ENCODE measurements at regions not wholly inside any gene's neighbourhood (a gene's known extent, or its start where the extent isn't known, plus 50 kb on each side); places are given as distances from the start of the nearest gene placed in this dataset.

DNA sequence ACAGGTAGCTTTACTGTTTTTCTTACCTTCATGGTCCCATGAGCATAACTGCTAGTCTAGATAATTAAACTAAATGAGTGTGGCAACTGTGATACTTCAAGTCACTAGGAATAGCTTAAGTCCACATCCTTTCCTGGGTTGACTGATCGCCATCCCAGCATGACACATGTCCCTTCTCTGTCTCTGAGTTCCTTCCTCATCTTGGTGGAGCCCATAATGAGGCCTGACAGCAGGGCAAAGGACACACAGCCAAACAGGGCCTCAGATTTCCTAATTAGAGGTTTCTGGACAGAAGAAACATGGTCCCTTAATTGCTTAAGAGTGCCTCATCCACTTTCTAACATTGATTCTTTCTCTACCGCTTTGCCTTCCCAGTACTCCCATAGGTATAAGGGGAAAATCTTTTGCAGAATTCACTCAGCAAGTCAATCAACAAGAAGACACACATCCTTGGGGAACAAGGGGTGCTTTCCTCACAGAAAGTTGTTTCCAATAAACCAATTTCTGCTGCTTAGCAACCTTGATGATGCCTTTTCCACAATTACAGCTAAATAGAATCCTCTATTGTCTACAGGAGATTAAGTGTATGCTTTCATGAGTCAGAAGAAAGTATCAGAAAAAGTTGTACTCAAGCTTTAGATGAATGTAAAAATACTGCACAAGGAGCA is 208.3 kb upstream of the SERP2 start:
- H3K27ac ChIP-seq, result no peak overlapping the region
- TF ChIP-seq, protein P1, sequence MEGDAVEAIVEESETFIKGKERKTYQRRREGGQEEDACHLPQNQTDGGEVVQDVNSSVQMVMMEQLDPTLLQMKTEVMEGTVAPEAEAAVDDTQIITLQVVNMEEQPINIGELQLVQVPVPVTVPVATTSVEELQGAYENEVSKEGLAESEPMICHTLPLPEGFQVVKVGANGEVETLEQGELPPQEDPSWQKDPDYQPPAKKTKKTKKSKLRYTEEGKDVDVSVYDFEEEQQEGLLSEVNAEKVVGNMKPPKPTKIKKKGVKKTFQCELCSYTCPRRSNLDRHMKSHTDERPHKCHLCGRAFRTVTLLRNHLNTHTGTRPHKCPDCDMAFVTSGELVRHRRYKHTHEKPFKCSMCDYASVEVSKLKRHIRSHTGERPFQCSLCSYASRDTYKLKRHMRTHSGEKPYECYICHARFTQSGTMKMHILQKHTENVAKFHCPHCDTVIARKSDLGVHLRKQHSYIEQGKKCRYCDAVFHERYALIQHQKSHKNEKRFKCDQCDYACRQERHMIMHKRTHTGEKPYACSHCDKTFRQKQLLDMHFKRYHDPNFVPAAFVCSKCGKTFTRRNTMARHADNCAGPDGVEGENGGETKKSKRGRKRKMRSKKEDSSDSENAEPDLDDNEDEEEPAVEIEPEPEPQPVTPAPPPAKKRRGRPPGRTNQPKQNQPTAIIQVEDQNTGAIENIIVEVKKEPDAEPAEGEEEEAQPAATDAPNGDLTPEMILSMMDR (IDR thresholded peaks at IDR 0.05), result no peak
- H3K4me3 ChIP-seq, result no peak overlapping the region
- DNase-seq (ENCODE audit: low spot score), result no peak

DNA sequence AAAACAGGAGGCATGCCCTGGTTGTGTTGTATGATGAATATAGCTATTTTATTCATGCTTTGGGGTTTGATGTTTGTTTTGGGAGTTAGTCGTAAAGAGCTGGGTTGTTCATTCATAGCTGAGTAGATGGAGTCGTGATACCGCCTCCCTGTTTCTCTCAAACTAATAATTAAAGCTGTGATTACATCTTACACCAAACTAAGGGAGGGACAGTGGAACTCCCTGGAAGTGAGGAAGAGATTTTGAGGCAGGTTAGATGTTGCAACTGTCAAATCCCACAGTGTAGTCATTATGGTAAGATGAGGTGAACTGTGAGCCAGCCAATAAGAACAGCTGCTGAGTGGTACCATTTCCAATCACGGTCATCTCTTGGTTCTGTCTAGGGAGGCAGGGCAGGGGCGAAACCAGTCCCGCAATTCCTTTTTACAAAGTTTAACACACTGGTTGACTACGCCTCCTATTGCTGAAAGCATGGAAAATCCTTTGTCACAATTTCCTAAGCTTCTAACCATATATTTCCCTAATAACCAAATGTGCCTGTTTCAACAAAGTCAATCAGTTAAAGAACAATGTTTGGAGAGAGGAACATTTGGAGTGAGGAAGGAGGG is 207.6 kb upstream of the SERP2 start:
- DNase-seq (ENCODE audit: low spot score), result no peak
- TF ChIP-seq, protein P1 (IDR thresholded peaks at IDR 0.05), result no peak
- H3K27ac ChIP-seq, result no peak overlapping the region
- no peak overlapping the region for H3K4me3 ChIP-seq

DNA sequence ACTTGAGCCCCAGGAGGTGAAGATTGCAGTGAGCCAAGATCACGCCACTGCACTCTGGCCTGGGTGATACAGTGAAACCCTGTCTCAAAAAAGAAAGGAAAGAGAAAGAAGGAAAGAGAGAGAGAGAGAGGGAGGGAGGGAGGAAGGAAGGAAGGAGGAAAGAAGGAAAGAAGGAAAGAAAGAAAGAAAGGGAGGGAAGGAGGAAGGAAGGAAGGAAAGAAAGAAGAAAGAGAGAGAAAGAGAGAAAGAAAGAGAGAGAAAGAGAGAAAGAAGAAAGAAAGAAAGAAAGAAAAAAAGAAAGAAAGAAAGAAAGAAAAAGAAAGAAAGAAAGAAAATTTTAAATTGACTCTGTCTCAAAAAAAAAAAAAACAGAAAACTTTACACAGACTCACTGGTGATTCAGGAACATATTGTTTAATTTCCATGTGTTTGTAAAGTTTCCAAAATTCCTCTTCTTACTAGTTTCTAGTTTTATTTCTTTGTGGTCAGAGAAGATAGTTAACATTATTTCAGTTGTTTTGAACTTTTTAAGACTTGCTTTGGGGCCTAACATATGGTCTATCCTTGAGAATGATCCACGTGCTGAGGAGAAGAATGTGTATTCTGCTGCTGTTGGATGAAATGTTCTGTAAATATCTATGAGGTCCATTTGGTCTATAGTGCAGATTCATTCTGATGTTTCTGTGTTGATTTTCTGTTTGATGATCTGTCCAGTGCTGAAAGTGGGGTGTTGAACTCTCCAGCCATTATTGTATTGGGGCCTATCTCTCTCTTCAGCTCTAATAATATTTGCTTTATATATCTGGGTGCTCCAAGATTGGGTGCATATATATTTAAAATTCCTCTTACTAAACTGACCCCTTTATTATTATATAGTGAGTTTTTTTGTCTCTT is 204.4 kb upstream of the SERP2 start:
- TF ChIP-seq, protein P1 (IDR thresholded peaks at IDR 0.05), result no peak
- Histone ChIP-seq H3K4me3 (no peak overlapping the region), H3K27ac (no peak overlapping the region)
- DNase-seq (ENCODE audit: low spot score), result no peak

DNA sequence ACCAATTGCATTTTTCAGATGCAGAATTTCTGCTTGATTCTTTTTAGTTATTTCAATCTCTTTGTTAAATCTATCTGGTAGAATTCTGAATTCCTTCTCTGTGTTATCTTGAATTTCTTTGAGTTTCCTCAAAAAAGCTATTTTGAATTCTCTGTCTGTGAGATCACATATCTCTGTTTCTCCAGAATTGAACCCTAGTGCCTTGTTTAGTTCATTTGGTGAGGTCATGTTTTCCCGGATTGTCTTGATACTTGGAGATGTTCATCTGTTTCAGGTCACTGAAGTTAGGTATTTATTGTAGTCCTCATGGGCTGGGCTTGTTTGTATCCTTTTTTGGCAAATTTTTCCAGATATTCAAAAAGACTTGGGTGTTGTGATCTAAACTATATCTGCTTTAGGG is 202.9 kb upstream of the SERP2 start:
- DNase-seq (ENCODE audit: low spot score), result no peak
- TF ChIP-seq, protein P1 (IDR thresholded peaks at IDR 0.05), result no peak
- Histone ChIP-seq H3K4me3 (no peak overlapping the region), H3K27ac (no peak overlapping the region)

DNA sequence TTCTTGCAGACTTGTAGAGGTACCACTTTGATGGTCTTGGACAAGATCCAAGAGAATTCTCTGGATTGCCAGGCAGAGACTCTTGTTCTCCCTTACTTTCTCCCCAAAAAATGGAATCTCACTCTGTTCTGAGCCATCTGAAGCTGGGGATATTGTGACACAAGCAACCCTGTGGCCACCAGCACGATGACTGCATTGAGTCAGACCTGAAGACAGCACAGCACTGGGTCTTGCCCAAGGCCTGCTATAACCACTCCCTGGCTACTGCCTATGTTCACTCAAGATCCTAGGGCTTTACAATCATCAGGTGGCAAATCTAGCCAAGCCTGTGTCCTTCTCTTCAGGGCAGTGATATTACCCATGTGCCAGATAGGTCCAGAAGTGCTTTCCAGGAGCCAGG is 202.5 kb upstream of the SERP2 start:
- DNase-seq (ENCODE audit: low spot score), result no peak
- no peak overlapping the region for H3K4me3 ChIP-seq
- H3K27ac ChIP-seq, result no peak overlapping the region
- TF ChIP-seq, protein P1 (IDR thresholded peaks at IDR 0.05), result no peak

DNA sequence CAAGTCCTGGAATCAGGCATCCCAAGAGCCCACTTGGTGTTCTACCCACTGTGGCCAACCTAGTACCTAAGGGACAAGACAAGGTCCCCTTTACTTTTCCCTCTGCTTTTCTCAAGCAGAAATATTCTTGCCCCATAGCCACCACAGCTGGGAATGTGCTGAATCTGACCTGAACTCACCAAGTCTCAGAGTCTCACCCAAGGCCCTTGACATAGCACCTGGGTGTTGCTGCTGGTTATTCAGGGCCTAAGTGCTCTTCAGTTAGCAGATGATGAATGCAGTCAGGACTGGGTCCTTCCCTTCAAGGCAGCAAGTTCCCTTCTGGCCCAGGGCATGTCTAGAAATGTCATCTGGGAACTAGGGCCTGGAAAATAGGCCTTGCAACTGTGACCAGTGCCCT is 201.8 kb upstream of the SERP2 start:
- TF ChIP-seq, protein P1 (IDR thresholded peaks at IDR 0.05), result no peak
- DNase-seq (ENCODE audit: low spot score), result no peak
- no peak overlapping the region for H3K27ac ChIP-seq
- no peak overlapping the region for H3K4me3 ChIP-seq
